Ovary (tissue), 3 donors: ENCODE measurements at regions not wholly inside any gene's neighbourhood (a gene's known extent, or its start where the extent isn't known, plus 50 kb on each side); places are given as distances from the start of the nearest gene placed in this dataset.

Experiments
- CTCF ChIP-seq, 3 donors: fragments of 450-650 bp in 2 of 3; fragments of 200-600 bp in 1 of 3; IDR thresholded peaks; one replicate each; pipeline versions ENCODE4 v1.5.1 to v1.8.0; 2016 to 2022; ENCODE audit warnings: antibody characterized with exemption in 3 of 3, mild to moderate bottlenecking in 1 of 3
- EP300 ChIP-seq: sonication (generic); formaldehyde crosslinking; IDR thresholded peaks from one replicate; pipeline ENCODE4 v1.6.1; 2017; ENCODE audit warnings: antibody characterized with exemption
- POLR2A ChIP-seq: fragments of 450-650 bp; IDR thresholded peaks from one replicate; pipeline ENCODE4 v1.6.1; 2017; ENCODE audit warnings: antibody characterized with exemption, mild to moderate bottlenecking, moderate library complexity
- donor health status: DM: no; HTN: no; CAD: no.

- TF ChIP-seq CTCF (IDR thresholded peaks at IDR 0.05), result no peak
- TF ChIP-seq POLR2A, result no peak
- TF ChIP-seq EP300, result no peak
Observed at GRCh38 chr10:24114556-24114955, 94.4 kb upstream of the KIAA1217 start.
